HG03139 (cell line): ENCODE measurements at regions not wholly inside any gene's neighbourhood (a gene's known extent, or its start where the extent isn't known, plus 50 kb on each side); places are given as distances from the start of the nearest gene placed in this dataset.

Source experiments
- ATAC-seq: cut with Tn5 transposase; IDR thresholded peaks from one replicate; pipeline ENCODE4 v1.9.1; 2021; ENCODE audit not compliant: unreplicated experiment

DNA sequence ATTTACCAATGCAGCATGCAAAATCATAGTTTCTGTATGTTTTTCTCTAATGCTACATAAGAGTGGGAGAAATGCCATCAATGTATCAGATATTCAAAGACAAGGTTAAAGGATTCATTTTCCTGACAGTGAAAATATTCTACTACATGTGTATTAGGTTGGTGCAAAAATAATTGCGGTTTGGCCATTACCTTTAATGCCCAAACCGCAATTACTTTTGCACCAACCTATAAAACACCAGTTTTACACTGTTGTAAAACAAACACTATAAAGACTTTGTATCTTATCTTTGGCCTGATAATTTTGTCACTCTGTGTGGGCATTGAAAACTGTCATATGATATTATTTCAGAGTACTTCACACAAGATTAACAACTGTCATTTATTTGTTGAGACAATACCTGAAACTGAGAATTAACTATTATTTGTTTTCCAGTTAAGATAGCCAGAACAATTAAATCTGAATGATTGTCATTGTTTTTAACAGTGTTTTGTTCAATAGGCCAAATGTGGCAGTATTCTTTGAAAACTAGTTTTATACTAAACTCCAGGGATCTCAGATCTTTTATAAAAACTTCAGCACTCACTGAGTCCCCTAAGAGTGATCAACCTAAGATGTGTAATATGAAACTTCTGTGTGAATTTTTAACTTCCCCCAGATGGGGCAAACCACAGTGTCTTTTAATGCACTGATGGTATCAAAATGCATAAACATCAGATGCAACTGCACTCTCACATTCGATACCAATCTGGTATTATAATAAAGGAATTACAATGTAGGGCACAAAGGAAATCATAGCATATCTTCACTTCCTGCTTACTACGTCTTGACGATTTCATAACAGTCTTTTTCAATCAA is 53.8 kb upstream of the FBN2 start:
- ATAC-seq, result no peak

DNA sequence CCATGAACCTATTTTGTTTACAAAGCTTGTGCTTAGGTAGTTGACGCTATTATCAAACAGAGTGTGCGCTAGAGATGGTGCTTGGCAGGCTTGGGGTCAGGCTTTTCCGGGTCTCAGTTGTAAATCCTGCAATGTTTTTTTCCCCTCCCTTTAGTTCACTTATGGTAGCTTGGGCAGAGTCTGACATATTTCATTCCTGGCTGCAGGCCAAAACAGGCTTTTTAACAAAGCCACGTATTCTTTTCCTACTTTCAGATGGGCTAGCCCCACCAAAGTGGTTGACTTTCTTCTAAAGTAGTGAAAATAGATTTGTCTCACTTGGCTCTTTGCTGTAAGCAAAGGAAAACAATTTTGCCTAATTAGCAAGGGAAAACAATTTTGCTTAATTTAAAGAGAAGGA is 58.0 kb upstream of the FBN2 start:
- ATAC-seq, result no peak

DNA sequence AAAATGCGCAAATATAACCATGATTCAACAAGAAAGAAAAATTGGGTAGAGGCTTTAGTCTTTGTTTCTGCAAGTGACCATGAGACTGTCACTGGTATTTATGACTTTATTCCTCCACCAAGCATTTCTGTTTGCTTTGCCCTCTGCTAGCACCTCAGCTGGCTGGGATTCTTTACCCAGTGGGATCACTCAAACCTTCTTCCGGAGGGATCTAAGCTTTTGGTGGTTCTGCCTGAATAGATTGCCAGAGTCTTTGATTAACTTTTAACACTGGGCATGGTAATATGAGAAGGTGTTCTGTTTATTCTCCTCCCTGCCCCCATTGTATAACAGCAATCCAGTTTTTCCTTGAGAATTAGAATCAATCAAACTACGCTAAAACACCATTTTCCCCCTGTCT is 59.1 kb upstream of the FBN2 start:
- no peak for ATAC-seq

DNA sequence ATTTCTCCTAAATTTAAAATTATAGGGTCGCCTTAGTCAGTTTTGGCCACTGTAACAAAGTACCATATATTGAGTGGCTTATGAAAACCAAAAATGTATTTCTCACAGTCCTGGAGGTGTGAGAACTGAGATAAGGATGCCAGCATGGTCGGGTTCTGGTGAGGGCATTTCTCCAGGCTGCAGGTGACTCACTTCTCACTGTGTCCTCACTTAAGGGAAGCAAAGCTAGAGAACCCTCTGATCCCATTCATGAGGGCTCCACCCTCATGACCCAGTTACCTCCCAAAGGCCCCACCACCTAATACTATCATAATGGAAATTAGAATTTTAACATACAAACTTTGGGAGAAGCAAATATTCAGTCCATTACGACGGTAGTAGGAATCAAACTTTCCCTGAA is 75.1 kb upstream of the FBN2 start:
- ATAC-seq, result no peak

DNA sequence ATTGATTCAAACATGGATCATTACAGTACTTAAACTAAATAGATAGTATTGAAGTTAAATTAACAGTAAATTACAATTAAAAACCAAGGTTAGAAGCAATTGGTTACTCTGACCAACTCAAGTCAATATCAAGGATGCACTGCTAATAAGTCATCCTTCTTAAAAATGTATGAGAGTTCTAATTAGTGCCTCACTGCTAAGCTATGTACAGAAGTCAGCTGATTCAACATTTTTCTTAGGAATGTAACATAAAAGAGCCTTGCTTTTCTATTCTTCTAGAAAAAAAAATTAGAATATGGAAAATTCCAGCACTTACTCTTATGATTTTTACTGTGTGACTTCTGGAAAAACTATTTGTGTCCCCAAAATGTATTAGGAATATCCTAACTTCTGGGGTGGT is 75.7 kb upstream of the FBN2 start:
- no peak for ATAC-seq

DNA sequence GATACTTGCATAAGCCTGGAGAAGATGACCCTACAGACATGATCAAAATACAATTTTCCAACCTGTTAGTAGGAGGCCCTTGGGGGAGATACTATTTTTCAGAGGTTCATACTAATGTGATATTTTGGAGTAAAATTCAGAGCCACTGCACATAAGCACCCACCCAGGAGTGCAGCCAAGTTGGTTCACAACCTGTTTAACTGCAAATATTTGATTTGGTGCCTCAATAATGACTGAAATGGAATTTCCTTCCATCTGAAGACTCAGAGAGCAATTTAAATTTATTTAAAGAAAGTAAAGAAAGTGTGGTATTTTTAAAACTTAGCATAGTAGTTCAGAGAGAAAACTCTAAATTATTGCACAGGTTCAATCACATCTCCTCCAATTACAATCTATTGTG is 77.5 kb upstream of the FBN2 start:
- ATAC-seq, result no peak

DNA sequence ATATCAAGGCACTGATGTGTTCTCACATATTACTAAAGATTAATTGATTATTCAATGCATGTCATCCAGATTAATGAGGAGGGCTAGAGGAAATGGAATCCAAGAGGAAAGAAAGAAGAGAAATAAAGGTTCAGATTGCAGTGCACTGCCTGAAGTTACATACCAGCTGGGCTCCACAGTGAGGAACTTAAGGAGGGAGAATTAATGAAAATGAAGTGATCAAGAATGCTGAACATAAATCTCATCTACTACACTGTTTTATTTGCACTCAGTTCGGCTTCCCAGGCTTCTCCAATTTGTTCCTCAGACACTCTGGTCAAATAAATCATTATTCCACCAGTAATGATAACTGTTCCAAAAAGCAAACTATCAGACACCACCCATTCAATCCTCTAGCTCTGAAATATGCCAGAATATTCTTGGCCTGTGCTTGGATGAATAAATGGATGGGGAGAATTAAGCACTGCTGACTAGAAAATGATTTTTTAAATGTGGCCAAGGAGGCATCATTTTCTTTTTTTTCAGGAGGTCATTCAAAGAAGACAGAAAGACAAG is 88.6 kb upstream of the FBN2 start:
- no peak for ATAC-seq

DNA sequence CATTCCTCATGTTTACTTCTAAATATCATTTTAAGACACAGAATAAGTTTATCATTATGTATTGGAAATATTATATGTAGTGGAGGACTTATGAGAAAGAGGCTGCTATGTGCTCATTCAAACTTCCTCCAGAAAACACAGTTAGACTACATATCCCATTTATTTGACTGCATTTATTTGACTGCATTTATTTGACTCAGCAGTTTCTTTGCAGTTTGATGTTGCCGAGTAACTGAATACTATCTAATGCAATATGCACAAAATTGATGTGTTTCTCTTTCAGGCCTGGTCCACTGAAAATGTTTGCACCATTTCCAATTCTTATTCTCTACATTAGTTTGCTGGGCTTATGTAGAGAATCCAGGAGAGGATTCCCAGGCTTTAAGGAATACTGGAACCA is 89.9 kb upstream of the FBN2 start:
- ATAC-seq, result no peak

DNA sequence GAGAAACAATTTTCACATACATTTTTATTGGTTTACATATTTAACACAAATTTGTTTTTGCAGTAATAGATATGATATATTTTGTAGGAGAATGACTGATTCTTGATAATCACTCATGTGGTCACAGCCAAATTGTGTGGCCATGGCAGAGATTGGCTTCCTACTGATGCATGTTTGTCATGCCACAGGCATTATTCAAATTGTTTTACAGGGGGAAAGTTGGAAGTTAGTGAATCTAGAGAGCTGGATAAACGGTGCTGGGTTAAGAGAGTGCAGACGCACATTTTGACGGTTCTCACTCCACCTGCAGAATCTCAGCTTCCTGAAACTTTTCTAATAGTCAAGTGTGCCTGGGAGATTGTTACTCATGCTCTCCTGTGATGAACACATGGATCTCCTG is 91.1 kb upstream of the FBN2 start:
- no peak for ATAC-seq

DNA sequence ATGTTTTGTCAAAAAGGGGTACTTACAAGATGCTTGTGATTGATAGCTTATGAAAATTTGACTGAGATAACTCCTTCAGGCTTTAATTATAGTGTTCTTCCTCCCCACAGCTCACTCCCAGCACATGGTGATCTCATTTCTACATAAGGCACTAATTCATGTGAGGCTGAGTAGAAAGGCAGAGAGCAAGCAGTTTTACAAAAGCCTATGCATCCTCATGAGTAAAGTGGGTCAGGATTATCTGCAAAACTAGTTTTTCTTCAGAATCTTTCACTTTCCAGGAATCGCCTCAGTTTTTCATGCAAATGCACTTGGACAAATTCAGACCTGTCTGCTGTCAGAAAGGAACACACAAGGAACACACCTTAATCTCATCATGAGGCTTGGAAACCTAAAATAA is 92.1 kb upstream of the FBN2 start:
- ATAC-seq, result no peak

DNA sequence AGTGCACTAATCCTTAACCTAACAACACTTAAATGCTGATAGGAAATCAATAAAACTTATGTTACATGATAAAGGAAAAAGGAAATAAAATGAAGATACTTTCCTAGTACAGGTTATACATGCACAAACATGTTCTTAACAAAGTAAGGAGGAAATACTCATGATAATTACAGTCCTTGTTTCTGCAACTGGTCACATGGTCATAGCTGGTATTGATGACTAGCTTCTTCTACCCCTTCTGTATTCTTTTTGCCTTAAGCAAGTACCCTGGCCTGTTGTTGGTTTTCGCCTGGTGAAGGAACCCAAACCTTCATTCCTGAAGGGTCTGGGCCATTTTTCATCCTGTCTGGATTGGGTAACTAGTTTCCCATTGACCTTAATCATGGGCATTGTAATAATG is 93.7 kb upstream of the FBN2 start:
- ATAC-seq, result no peak

DNA sequence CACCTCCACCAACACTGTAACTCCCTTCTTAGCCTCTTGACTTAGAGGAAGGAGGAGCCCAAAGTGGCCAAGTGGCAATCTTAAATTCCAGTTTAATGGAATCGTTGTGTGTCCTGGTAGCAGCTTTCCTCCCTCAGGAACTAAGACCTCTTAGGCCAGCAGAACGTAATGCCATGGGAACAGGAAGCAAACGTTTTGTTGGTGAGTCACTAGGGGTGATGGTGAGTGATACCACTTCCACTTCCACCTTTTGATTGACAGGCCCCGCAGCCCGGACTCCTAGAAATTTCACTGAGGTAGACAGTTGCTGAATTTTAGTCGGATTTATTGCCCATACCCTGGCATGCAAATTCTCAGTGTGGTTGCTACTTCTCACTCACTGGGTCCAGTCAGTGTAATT is 94.2 kb upstream of the FBN2 start:
- no peak for ATAC-seq

DNA sequence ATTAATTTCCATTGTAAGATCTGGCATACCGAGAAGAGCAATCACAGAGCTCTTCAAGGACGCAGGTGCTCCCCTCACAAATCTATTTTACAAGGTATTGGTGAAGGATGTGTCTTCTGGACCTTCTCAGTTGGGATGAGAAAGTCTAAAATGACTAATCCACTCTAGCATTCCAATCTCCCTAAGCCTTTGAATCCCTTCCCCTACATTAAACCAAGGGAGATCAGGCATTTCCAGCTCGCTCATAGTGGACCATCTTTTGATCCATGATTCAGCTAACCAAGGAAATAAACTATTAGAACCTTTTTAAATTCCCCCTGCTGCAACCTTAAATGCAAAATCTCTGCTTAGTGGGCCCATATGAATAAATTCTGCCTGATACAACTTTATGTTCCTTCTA is 95.9 kb upstream of the FBN2 start:
- ATAC-seq, result no peak

DNA sequence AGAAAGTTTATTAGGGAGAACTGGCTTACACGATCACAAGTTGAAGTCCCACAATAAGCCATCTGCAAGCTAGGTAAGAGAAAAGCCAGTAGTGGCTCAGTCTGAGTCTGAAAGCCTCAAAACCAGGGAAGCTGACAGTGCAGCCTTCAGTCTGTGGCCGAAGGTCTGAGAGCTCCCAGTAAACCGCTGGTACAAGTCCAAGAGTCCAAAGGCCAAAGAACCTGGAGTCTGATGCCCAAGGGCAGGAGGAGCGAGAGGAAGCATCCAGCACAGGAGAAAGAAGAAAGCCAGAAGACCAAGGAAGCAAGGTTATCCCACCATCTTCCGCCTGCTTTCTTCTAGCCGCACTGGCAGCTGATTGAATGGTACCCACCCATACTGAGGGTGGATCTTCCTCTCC is 97.3 kb upstream of the FBN2 start:
- no peak for ATAC-seq

DNA sequence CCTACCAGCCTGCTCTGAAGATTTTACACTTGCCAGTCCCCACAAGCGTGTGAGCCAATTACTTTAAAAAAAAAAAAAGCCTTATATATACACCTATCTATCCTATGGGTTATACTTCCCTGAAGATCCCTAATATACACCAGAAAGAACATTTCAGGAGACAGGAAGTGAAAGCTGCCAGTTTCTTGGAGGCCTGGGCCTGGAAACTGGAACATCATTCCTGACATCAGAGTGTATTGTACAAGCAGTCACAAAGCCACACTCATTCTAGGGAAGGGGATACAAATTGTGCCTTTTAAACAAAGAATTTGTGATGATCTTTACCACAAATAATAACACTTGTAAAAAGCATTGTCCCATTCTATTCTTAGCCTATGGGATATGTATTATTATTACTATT is 98.3 kb upstream of the FBN2 start:
- ATAC-seq, result no peak

DNA sequence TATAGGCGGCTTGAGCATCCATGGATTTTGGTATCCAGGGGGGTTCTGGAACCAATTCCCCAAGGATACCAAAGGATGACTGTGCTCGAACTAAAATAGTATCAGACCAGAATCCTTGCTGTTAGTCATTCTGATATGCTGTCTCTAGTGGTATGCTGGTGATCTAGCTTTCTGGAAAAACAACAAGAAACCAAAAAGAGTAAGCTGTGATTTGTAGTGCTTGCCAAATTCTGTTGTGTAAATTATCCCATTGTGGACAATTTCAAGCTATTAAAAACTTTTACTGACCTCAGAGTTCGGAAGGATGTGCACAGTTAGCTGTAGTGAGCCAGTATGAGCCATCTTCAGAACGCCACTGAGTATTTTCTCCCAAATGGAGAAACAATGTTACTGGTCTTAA is 99.0 kb upstream of the FBN2 start:
- ATAC-seq, result no peak

DNA sequence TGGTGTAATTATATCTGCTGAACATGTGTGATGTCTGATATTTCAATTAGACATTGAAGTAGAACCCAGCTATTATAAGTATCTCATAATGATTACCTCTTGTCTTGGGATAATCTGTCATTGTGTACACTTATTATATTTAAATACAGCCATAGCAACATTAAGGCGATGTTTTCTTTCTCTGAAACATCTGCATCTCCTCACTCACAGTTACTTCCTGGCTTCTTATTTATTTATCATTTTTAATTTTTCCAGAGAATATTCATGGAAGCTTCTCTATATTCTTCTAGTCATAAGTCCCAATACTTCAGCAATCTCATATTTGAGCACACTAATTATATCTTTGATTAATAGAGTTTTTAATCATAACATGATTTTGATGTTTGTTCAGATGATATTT is 103.8 kb upstream of the FBN2 start:
- no peak for ATAC-seq

DNA sequence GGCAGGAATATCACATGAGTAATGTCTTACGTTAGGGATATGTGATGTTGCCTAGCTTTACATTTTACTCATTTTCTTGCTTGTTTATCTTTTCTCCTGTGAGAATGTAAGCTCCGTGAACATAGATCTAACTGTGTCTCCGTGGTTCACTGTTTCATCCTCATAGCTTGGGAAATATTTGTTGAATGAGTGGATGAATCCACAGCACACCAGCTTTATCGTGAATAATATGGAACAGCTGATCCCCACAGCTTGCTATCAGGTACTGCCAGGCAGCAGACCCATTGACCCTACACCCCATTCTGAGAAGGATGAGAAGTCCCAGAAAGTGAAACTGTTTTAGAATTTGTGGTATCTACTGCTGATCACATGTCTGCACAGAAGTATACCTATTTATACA is 106.8 kb upstream of the FBN2 start:
- ATAC-seq, result no peak

DNA sequence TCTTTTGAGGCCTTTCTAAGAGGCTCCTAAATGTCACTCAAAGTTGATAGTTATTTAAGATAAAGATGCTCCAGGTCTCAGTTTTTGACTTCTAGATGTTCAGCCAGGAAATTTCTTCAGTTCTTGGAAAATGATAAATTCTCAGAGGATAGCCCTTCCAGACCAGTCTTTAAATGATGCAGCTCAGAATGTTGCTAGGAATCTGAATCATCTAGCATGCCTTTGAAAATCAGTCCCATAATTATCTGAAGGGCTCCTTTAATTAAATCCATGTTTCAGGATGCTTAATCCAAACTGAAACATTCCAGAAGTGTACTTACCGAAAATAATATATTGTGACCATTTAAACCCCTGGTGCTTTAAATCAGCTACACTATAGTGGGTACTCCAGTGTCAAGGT is 107.5 kb upstream of the FBN2 start:
- ATAC-seq, result no peak

DNA sequence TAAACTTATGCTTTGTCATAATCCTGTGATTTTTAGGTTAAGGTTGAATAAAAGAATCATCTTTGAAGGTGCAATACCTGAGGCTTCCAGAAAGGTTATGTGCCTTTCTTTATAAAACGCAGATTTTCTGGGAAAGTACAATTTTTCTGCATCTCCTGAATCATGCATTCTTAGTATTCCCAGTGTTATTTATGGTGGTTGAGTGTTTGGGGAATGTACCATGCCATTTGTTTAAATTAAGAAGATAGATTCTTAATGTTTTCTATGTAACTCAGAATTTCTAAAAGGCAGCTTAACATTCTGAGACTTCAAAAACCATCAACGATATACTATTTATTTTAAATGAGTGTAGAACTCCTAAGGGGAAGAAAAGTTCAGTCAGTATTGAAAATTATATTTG is 108.1 kb upstream of the FBN2 start:
- no peak for ATAC-seq

DNA sequence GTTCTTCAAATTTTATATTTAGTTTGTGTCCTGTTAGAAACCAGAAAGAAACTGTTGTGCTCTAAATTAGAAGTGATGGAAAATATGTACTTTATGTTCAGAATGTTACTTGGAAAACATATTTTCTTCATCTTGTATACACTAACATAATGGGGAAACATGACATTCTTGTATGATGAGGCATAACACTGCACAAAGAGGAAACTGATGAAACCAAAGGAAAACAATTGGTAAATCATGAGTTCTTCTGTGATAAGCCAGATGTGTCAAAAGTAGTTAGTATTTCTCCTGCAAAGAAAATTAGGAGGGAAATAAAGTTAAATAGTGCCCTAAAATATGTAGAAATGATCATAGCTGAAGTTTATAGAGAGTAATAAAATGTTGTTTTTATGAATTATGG is 111.1 kb upstream of the FBN2 start:
- no peak for ATAC-seq

DNA sequence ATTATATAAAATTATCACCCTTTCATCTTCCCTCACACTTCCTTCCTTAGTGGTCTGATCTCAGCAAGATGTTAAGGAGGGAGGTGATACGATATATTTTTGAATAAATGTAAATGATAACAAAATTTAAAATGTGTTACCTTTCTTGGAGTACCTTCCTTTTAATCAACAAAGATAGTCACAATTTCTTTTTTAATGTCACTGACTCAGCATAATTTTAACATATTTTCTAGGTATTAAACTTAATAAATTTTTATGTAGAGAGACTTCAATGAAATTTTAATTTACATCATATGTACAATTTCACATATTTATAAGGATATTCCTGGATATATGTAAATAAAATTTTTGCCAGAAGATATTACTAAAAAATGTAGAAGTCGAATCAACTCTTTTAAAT is 125.0 kb upstream of the FBN2 start:
- no peak for ATAC-seq

DNA sequence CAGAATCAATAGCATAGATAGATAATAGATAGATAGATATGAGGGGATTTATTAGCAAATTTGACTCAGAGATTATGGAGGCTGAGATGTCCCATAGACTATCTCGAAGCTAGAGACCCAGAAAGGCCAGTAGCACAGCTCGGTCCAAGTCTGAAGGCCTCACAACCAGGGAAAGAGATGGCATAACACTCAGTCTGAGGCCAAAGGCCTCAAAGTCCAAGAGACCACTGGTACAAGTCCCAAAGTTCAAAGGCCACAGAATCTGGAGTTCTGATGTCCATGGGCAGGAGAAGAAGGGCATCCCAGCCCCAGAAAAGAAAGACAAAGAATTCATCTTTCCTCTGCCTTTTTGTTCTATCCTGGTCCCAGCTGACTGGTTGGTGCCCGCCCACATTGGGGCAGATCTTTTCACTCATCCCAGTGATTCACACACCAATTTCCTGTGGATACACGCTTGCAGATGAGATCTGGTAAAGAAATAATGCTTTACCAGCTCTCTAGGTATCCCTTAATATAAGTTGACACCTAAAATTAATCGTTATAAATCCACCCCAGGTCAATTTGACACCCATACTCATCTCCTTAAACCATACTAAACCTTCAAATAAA is 127.8 kb upstream of the FBN2 start:
- no peak for ATAC-seq
